Lower lobe of right lung (tissue), 2 donors: ENCODE measurements at regions not wholly inside any gene's neighbourhood (a gene's known extent, or its start where the extent isn't known, plus 50 kb on each side); places are given as distances from the start of the nearest gene placed in this dataset.

ENCODE experiments used
- ATAC-seq, 2 donors: fragments of 200-7000 bp; cut with Tn5 transposase; one replicate each; pipeline ENCODE4 v1.9.1; 2020 to 2022; ENCODE audit warnings: mild to moderate bottlenecking in 2 of 2, moderate library complexity in 2 of 2
- DNase-seq: peaks from one replicate; pipeline ENCODE4 v3.0.0-alpha.2; 2020
- H3K27ac ChIP-seq: fragments of 200-600 bp; one replicate; pipeline ENCODE4 v1.8.0; 2022
- H3K27me3 ChIP-seq: fragments of 200-600 bp; one replicate; pipeline ENCODE4 v1.8.0; 2022; ENCODE audit warnings: low read depth
- H3K36me3 ChIP-seq: fragments of 200-600 bp; one replicate; pipeline ENCODE4 v1.8.0; 2022; ENCODE audit warnings: mild to moderate bottlenecking
- H3K4me1 ChIP-seq: fragments of 200-600 bp; one replicate; pipeline ENCODE4 v1.8.0; 2022
- H3K4me3 ChIP-seq: fragments of 200-600 bp; one replicate; pipeline ENCODE4 v1.8.0; 2022; ENCODE audit warnings: mild to moderate bottlenecking
- H3K9me3 ChIP-seq: fragments of 200-600 bp; one replicate; pipeline ENCODE4 v1.8.0; 2022
- intact Hi-C: fragments of 100-400 bp; cut with DNase I; formaldehyde crosslinking; loops from one replicate; pipeline ENCODE4 v1.11.0; 2022
- TF ChIP-seq, protein P1 (sequence below): fragments of 200-600 bp; IDR thresholded peaks from one replicate; pipeline ENCODE4 v1.8.0; 2022; ENCODE audit warnings: antibody characterized with exemption, mild to moderate bottlenecking
- donor health status: DM: no; HTN: yes; CAD: no; lungs with severe emphysema.

DNA sequence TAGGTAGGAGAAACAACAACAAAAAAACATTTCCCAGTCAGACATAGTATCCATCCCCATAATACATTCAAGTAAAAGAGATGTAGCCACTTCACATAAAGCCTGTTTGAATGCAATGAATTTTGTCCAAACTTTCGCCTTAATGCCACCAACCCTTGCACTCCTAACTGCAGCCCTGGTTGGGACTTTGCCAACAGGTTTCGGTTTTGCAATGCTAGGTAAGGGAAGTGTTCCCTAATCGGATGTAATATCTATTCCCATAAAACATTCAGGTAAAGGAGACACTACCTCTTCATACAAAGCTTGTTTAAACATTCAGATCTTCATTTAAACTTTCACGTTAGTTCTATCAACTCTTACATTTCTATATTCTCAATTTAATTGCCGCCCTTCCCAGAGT, 336.1 kb downstream of the DRD1 start:
- Histone ChIP-seq H3K27me3 (no peaks in the 10 kb centered on the region), H3K27ac (no peak overlapping the region), H3K9me3 (peaks cover 14% of the 10 kb centered on the region), H3K4me3 (no peak overlapping the region), H3K36me3 (no peaks in the 10 kb centered on the region), H3K4me1 (no peaks in the 10 kb centered on the region)
- TF ChIP-seq, protein P1, sequence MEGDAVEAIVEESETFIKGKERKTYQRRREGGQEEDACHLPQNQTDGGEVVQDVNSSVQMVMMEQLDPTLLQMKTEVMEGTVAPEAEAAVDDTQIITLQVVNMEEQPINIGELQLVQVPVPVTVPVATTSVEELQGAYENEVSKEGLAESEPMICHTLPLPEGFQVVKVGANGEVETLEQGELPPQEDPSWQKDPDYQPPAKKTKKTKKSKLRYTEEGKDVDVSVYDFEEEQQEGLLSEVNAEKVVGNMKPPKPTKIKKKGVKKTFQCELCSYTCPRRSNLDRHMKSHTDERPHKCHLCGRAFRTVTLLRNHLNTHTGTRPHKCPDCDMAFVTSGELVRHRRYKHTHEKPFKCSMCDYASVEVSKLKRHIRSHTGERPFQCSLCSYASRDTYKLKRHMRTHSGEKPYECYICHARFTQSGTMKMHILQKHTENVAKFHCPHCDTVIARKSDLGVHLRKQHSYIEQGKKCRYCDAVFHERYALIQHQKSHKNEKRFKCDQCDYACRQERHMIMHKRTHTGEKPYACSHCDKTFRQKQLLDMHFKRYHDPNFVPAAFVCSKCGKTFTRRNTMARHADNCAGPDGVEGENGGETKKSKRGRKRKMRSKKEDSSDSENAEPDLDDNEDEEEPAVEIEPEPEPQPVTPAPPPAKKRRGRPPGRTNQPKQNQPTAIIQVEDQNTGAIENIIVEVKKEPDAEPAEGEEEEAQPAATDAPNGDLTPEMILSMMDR = no peak
- ATAC-seq (no peak), DNase-seq (no peak)
- intact Hi-C loops = no loop called here

DNA sequence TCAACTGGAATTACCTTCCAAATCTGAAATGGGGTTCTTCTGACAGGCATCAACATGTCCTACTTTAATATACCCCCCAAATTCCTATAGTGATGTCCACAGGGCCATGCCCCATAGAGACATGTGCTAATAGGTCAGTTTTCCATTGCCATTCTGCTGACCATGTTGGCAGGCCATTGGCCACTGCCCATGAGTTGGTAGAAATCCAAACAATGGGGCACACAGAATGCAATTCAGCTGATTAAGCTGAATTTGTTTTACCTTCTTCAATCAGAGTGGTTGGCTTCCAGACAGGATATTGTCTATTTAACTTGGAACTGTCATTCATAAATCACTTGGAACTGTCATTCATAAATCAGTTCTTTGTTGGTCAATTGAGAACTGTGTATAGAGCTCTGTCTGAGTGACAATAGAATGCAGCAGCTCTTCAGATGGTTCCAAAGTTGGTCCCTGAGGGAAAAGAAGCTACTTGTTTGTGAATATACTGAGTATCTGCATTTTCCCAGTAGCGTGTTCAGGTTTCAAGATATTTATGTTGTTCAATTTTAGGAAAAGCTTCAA, 336.9 kb downstream of the DRD1 start:
- H3K36me3 ChIP-seq = no peaks in the 10 kb centered on the region
- H3K27ac ChIP-seq = no peak overlapping the region
- ATAC-seq (no peak), DNase-seq (no peak)
- no peaks in the 10 kb centered on the region for H3K4me1 ChIP-seq
- intact Hi-C loops = no loop called here
- H3K9me3 ChIP-seq = peaks cover 14% of the 10 kb centered on the region
- no peaks in the 10 kb centered on the region for H3K27me3 ChIP-seq
- no peak overlapping the region for H3K4me3 ChIP-seq
- TF ChIP-seq, protein P1 = no peak

DNA sequence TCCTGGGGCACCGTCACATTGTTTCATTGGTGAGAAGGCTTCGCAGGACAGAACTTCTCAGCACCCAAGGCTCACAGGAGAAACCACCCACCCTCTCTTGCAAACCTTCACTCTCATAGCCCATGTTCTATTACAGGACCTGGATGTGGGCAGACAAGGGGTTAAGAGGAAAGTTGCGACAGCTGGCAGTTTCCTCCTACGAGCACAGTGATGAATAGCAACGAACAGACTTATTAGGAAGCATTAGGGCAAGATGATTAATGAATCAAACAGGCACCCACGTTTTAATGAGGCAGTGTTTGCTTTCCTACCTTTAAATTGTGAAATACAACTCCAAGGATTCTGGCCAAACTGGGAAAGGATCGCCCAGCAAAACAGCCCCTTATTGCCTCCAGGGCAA, 339.3 kb downstream of the DRD1 start:
- peaks cover 8% of the 10 kb centered on the region for H3K9me3 ChIP-seq
- no peak for DNase-seq
- H3K4me1 ChIP-seq = no peaks in the 10 kb centered on the region
- no peaks in the 10 kb centered on the region for H3K27me3 ChIP-seq
- TF ChIP-seq, protein P1 = no peak
- no peak for ATAC-seq
- intact Hi-C loops = no loop called here
- no peak overlapping the region for H3K4me3 ChIP-seq
- no peak overlapping the region for H3K27ac ChIP-seq
- no peaks in the 10 kb centered on the region for H3K36me3 ChIP-seq

DNA sequence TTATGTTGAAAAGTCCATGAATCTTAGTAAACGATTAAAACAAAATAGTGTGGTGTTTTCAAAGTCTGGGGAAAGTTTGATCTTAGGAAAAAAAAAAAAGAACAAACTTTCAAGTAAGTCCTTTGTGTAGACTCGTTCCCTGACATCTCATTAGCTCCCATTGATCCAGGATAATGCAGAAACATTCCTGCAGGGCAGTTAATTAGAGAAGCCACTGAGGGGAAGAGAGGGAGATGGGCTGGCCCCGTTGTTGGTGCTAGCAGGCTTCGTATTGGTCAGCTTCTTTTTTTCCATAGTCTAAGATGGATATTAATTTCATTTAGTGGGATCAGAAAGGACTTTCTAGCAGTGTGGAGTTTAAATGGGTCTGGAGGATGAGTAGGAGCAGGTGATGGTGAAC, 340.2 kb downstream of the DRD1 start:
- no peaks in the 10 kb centered on the region for H3K9me3 ChIP-seq
- H3K4me1 ChIP-seq = no peaks in the 10 kb centered on the region
- DNase-seq (no peak), ATAC-seq (no peak)
- no peaks in the 10 kb centered on the region for H3K27me3 ChIP-seq
- no peaks in the 10 kb centered on the region for H3K36me3 ChIP-seq
- TF ChIP-seq, protein P1 = no peak
- no peak overlapping the region for H3K27ac ChIP-seq
- H3K4me3 ChIP-seq = no peak overlapping the region
- intact Hi-C loops = no loop called here

DNA sequence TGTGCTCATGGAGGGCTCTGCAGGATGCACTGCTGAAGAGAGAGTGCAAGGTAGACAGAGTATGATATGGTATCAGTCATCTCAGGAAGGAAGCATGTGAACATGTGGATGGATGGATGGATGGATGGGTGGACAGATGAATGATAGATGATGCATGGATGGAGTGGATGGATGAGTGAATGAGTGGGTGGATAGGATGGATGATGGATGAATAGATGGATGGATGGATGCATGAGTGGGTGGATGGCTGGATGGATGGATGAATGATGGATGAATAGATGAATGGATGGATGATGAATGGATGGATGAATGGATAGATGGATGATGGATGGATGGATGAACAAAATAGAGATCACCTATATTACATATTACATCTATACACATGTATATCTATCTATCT, 341.3 kb downstream of the DRD1 start:
- no peaks in the 10 kb centered on the region for H3K4me1 ChIP-seq
- ATAC-seq = no peak
- intact Hi-C loops = no loop called here

More for the DNA sequence above, 341.3 kb downstream of the DRD1 start:
- Histone ChIP-seq H3K36me3 (no peaks in the 10 kb centered on the region), H3K4me3 (no peak overlapping the region), H3K9me3 (no peaks in the 10 kb centered on the region), H3K27ac (no peak overlapping the region), H3K27me3 (no peaks in the 10 kb centered on the region)
- no peak for DNase-seq
- TF ChIP-seq, protein P1 = no peak
